ENCODE measurements at regions not wholly inside any gene's neighbourhood (a gene's known extent, or its start where the extent isn't known, plus 50 kb on each side); places are given as distances from the start of the nearest gene placed in this dataset.

DNA sequence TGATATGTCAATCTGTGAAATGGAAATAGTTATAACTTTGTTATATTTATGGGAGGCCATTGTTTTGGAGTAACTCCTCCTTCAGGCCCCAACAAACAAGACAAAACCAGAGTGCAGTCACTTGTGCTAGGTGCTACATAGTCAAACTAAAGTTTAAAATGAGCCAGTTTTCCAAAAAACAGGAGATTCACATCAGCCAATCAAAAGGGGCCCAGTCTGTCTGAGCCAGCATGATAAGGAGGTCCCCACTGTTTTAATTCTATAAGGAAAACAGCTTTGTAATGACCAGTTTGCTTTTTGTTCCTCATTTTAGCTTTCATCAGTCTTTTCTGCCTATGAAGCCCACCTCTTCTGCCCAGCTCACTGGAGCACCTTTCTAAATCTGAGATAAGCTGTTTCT is 94.7 kb upstream of the SLC7A14 start:
- in situ Hi-C loops (cut with MboI), result no loop called here
- ChIA-PET CTCF (ENCODE audit: low intra/inter-chr PET ratio) (no interaction called here), POLR2A (interaction anchor here (0.6 to 1.9 kb wide), 4 partner anchors 10 to 295 kb away, joined by 3 to 8 read pairs (median 4); no protein-coding TSS in a partner anchor)
- Histone ChIP-seq H3K79me2 (ENCODE audit: control insufficient read depth, insufficient read depth, low read length) (no peaks in the 10 kb centered on the region), H3K9ac (ENCODE audit: insufficient read depth in 1 of 2, low read depth in 2 of 2, low read length in 2 of 2) (peak overlapping the region in 1 of 2 experiments; percentile 22; a peak in 1 of 4 replicates), H4K20me1 (replicated peaks; ENCODE audit: control insufficient read depth, insufficient read depth, low read length) (no peaks in the 10 kb centered on the region), H3K27me3 (ENCODE audit: control insufficient read depth in 2 of 2, insufficient read depth in 2 of 2, low read length in 2 of 2) (no peaks in the 10 kb centered on the region), H2AFZ (ENCODE audit: low read depth, low read length) (peak overlapping the region; percentile 64; the same call in 1 of the 2 replicates), H3K4me3 (no peak overlapping the region), H3K9me1 (ENCODE audit: control insufficient read depth, insufficient read depth, low read length) (no peaks in the 10 kb centered on the region), H3K4me1 (replicated peaks in 1 of 2; ENCODE audit: control insufficient read depth in 2 of 2, insufficient read depth in 2 of 2, low read length in 2 of 2) (peaks cover 3 to 24% of the 10 kb centered on the region in 2 experiments; a peak in 3 of 5 replicates), H3K36me3 (ENCODE audit: control insufficient read depth, insufficient read depth, low read length) (no peaks in the 10 kb centered on the region), H3K27ac (ENCODE audit: extremely low read depth, low read depth, low read length) (peak overlapping the region; percentile 43; the same call in 2 of the 3 replicates), H3K9me3 (replicated peaks; ENCODE audit: control insufficient read depth, insufficient read depth, low read depth, low read length) (no peaks in the 10 kb centered on the region), H3K4me2 (ENCODE audit: insufficient read depth, low read length) (0 out of 2 replicates have a peak overlapping the region, but pooled peaks have one; percentile 10)
- DNase-seq (ENCODE audit: extremely low read depth in 1 of 4, low spot score in 3 of 4), result peak in 3 of 4 experiments; percentile 26 to 80 (median 68)
- FAIRE-seq, result peak; percentile 76
- intact Hi-C loops (cut with micrococcal nuclease), result no loop called here
- no TSS peak for BruUV-seq (replicated peaks)
- ATAC-seq, result peak; percentile 87
- TF ChIP-seq NFIC (IDR thresholded peaks at IDR 0.05) (0 out of 2 replicates have a peak, but pooled peaks have one; percentile 15), ZNF175 (CRISPR knock-in tag; IDR thresholded peaks at IDR 0.05; ENCODE audit: low read depth) (no peak), ZC3H11A (IDR thresholded peaks at IDR 0.05; ENCODE audit: low read depth, low read length) (no peak), ZKSCAN8 (CRISPR knock-in tag; IDR thresholded peaks at IDR 0.05) (no peak), CTBP1 (IDR thresholded peaks at IDR 0.05; ENCODE audit: borderline replicate concordance) (0 out of 2 replicates have a peak, but pooled peaks have one; percentile 19), MTA3 (IDR thresholded peaks at IDR 0.05; ENCODE audit: borderline replicate concordance) (0 out of 2 replicates have a peak, but pooled peaks have one; percentile 39), SAP30 (IDR thresholded peaks at IDR 0.05; ENCODE audit: borderline replicate concordance, insufficient read depth, low read depth, low read length, poor library complexity, severe bottlenecking) (no peak), SIX5 (IDR thresholded peaks at IDR 0.05; ENCODE audit: borderline replicate concordance in 1 of 2, insufficient read depth in 1 of 2, low read depth in 1 of 2, low read length in 2 of 2) (no peak), PKNOX1 (IDR thresholded peaks at IDR 0.05) (peak; percentile 30), RREB1 (CRISPR knock-in tag; IDR thresholded peaks at IDR 0.05) (no peak), FUS (optimal IDR thresholded peaks at IDR 0.05; ENCODE audit: low read depth, low read length) (no peak), SMAD4 (CRISPR knock-in tag; conservative IDR thresholded peaks at IDR 0.05) (0 out of 2 replicates have a peak, but pooled peaks have one; percentile 15), ZNF41 (CRISPR knock-in tag; conservative IDR thresholded peaks at IDR 0.05) (no peak), ZNF444 (CRISPR knock-in tag; IDR thresholded peaks at IDR 0.05) (no peak), PTBP1 (IDR thresholded peaks at IDR 0.05; ENCODE audit: low read depth, low read length) (no peak), ATF7 (IDR thresholded peaks at IDR 0.05) (peak; percentile 15; the same call in 1 of the 2 replicates), NBN (IDR thresholded peaks at IDR 0.05; ENCODE audit: low read depth) (no peak), FOSL1 (tag; conservative IDR thresholded peaks at IDR 0.05) (peak; percentile 51)

Measured in K562 (cell line).